ENCODE measurements at regions not wholly inside any gene's neighbourhood (a gene's known extent, or its start where the extent isn't known, plus 50 kb on each side); places are given as distances from the start of the nearest gene placed in this dataset.
A peak's percentile ranks its signal among the peaks of the same experiment; 100 is the strongest.

DNA sequence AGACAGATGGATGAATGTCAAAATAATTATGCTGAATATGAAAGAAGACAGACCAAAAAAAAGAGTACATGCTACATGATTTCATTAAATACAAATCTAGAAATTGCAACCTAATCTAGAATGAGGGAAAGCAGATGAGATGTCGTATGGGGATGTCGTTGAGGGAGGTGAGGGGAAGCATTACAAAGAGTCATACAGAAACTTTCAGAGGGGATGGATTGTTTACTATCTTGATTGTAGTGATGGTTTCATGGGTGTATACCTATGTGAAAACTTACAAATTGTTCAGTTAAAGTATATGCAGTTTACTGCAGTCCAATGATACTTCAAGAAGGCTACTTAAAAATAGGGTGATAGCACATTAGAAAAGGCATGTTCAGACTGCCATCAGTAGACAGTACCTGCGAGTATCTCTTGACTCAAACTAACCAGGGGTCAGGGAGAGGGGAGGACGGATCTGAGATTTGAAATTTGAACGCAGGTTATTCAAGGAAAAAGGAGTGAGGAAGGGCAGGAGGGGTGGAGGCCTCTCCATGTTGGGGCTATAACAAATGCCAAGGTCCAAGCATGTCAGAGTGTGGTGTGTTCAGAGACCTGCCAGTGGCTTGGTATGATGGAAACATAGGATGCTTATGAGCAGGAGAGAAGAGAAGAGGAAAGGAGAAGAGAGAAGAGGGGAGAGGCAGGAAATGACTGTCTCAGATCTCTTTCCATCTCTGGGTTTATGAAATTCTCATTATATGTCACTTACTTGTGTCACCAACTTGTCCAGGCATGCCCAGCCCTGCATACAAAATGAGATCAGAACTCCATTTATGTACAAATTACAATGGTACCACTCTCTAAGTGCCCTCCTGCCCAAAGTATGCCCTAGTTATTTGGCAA is 257.3 kb upstream of the CXCR4 start:
- no peaks in the 10 kb centered on the region for H3F3A ChIP-seq (replicated peaks; ENCODE audit: insufficient read depth)
- no peaks in the 10 kb centered on the region for H4K20me1 ChIP-seq (ENCODE audit: insufficient read depth)
- no peaks in the 10 kb centered on the region for H3K27me3 ChIP-seq (ENCODE audit: insufficient read depth)
- no peak overlapping the region for H3K4me2 ChIP-seq
- peak overlapping the region; percentile 45 for H2AFZ ChIP-seq (ENCODE audit: low read depth)
- H3K79me2 ChIP-seq (ENCODE audit: insufficient read depth), result no peaks in the 10 kb centered on the region
- DNase-seq, result no peak
- ChIA-PET POLR2A (no interaction called here), CTCF (interaction anchor here (1.3 to 11.3 kb wide), 2 partner anchors 9 to 459 kb away, joined by 4 to 158 read pairs; no protein-coding TSS in a partner anchor)
- no peak overlapping the region for H3K4me3 ChIP-seq (ENCODE audit: low read depth in 2 of 2, low read length in 1 of 2)
- TF ChIP-seq JUND (IDR thresholded peaks at IDR 0.05), result no peak
- no peak for TF ChIP-seq FOSL2 (IDR thresholded peaks at IDR 0.05; ENCODE audit: borderline replicate concordance, low read depth)
- TF ChIP-seq RXRA (IDR thresholded peaks at IDR 0.05; ENCODE audit: borderline replicate concordance, low read depth), result no peak
- TF ChIP-seq TCF12 (IDR thresholded peaks at IDR 0.05), result no peak
- TF ChIP-seq MXI1 (IDR thresholded peaks at IDR 0.05; ENCODE audit: low read depth, low read length), result no peak
- no peak for TF ChIP-seq POLR2AphosphoS5 (IDR thresholded peaks at IDR 0.05; ENCODE audit: low read depth, low read length)
- TF ChIP-seq, protein P1, sequence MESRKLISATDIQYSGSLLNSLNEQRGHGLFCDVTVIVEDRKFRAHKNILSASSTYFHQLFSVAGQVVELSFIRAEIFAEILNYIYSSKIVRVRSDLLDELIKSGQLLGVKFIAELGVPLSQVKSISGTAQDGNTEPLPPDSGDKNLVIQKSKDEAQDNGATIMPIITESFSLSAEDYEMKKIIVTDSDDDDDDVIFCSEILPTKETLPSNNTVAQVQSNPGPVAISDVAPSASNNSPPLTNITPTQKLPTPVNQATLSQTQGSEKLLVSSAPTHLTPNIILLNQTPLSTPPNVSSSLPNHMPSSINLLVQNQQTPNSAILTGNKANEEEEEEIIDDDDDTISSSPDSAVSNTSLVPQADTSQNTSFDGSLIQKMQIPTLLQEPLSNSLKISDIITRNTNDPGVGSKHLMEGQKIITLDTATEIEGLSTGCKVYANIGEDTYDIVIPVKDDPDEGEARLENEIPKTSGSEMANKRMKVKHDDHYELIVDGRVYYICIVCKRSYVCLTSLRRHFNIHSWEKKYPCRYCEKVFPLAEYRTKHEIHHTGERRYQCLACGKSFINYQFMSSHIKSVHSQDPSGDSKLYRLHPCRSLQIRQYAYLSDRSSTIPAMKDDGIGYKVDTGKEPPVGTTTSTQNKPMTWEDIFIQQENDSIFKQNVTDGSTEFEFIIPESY (IDR thresholded peaks at IDR 0.05; ENCODE audit: borderline replicate concordance, low read depth), result no peak
- no peak for TF ChIP-seq SIN3A (IDR thresholded peaks at IDR 0.05; ENCODE audit: borderline replicate concordance, low read depth, low read length)
- TF ChIP-seq CHD2 (IDR thresholded peaks at IDR 0.05; ENCODE audit: low read length, partially characterized antibody), result no peak
- TF ChIP-seq, protein P2, sequence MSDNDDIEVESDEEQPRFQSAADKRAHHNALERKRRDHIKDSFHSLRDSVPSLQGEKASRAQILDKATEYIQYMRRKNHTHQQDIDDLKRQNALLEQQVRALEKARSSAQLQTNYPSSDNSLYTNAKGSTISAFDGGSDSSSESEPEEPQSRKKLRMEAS (IDR thresholded peaks at IDR 0.05; ENCODE audit: low read depth), result no peak
- TF ChIP-seq, protein P3, sequence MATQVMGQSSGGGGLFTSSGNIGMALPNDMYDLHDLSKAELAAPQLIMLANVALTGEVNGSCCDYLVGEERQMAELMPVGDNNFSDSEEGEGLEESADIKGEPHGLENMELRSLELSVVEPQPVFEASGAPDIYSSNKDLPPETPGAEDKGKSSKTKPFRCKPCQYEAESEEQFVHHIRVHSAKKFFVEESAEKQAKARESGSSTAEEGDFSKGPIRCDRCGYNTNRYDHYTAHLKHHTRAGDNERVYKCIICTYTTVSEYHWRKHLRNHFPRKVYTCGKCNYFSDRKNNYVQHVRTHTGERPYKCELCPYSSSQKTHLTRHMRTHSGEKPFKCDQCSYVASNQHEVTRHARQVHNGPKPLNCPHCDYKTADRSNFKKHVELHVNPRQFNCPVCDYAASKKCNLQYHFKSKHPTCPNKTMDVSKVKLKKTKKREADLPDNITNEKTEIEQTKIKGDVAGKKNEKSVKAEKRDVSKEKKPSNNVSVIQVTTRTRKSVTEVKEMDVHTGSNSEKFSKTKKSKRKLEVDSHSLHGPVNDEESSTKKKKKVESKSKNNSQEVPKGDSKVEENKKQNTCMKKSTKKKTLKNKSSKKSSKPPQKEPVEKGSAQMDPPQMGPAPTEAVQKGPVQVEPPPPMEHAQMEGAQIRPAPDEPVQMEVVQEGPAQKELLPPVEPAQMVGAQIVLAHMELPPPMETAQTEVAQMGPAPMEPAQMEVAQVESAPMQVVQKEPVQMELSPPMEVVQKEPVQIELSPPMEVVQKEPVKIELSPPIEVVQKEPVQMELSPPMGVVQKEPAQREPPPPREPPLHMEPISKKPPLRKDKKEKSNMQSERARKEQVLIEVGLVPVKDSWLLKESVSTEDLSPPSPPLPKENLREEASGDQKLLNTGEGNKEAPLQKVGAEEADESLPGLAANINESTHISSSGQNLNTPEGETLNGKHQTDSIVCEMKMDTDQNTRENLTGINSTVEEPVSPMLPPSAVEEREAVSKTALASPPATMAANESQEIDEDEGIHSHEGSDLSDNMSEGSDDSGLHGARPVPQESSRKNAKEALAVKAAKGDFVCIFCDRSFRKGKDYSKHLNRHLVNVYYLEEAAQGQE (IDR thresholded peaks at IDR 0.05; ENCODE audit: low read depth, low read length), result no peak
- no peak for TF ChIP-seq RFX5 (IDR thresholded peaks at IDR 0.05; ENCODE audit: low read length)
- no peak for TF ChIP-seq NFIC (IDR thresholded peaks at IDR 0.05; ENCODE audit: borderline replicate concordance)
- no peak for TF ChIP-seq MEF2A (IDR thresholded peaks at IDR 0.05; ENCODE audit: borderline replicate concordance, low read depth)
- TF ChIP-seq, protein P4, sequence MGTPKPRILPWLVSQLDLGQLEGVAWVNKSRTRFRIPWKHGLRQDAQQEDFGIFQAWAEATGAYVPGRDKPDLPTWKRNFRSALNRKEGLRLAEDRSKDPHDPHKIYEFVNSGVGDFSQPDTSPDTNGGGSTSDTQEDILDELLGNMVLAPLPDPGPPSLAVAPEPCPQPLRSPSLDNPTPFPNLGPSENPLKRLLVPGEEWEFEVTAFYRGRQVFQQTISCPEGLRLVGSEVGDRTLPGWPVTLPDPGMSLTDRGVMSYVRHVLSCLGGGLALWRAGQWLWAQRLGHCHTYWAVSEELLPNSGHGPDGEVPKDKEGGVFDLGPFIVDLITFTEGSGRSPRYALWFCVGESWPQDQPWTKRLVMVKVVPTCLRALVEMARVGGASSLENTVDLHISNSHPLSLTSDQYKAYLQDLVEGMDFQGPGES (IDR thresholded peaks at IDR 0.05; ENCODE audit: low read depth, low read length), result no peak
- no peak for TF ChIP-seq GABPA (IDR thresholded peaks at IDR 0.05; ENCODE audit: low read depth)
- TF ChIP-seq, protein P5, sequence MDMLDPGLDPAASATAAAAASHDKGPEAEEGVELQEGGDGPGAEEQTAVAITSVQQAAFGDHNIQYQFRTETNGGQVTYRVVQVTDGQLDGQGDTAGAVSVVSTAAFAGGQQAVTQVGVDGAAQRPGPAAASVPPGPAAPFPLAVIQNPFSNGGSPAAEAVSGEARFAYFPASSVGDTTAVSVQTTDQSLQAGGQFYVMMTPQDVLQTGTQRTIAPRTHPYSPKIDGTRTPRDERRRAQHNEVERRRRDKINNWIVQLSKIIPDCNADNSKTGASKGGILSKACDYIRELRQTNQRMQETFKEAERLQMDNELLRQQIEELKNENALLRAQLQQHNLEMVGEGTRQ (IDR thresholded peaks at IDR 0.05; ENCODE audit: borderline replicate concordance, low read depth, low read length), result no peak
- no peak for TF ChIP-seq EP300 (IDR thresholded peaks at IDR 0.05; ENCODE audit: borderline replicate concordance in 1 of 2, low read depth in 1 of 2, low read length in 1 of 2)
- TF ChIP-seq RCOR1 (IDR thresholded peaks at IDR 0.05; ENCODE audit: low read length), result no peak
- H3K9me3 ChIP-seq, result no peaks in the 10 kb centered on the region
- H3K4me1 ChIP-seq (ENCODE audit: control insufficient read depth in 1 of 2, insufficient read depth in 2 of 2, low read depth in 1 of 2, low read length in 1 of 2), result no peaks in the 10 kb centered on the region; a peak in 1 of 4 replicates
- H3K27ac ChIP-seq (ENCODE audit: low read depth in 2 of 2, low read length in 1 of 2), result no peak overlapping the region
- no peaks in the 10 kb centered on the region for H3K9me2 ChIP-seq
- 43% methylated on average over 5 of the region's 5 CpGs for WGBS (ENCODE audit: low lambda C conversion rate)
- no peak overlapping the region for H3K9ac ChIP-seq
- H3K36me3 ChIP-seq (replicated peaks in 1 of 2; ENCODE audit: control insufficient read depth in 1 of 2, insufficient read depth in 2 of 2, low read length in 1 of 2), result no peaks in the 10 kb centered on the region
